H9 (cell line): ENCODE measurements at regions not wholly inside any gene's neighbourhood (a gene's known extent, or its start where the extent isn't known, plus 50 kb on each side); places are given as distances from the start of the nearest gene placed in this dataset.

Experiments
- DNase-seq: peaks from one replicate; pipeline ENCODE4 v3.0.0-alpha.2; 2017
- H2AFZ ChIP-seq: one replicate; pipeline ENCODE4 v1.6.1; 2013; ENCODE audit warnings: mild to moderate bottlenecking, low read length, control low read depth, moderate library complexity
- H2AK5ac ChIP-seq: 2 replicates; pipeline ENCODE4 v1.6.1; 2013; ENCODE audit warnings: low read length, control low read depth, mixed read lengths; ENCODE audit not compliant: insufficient read length
- H2BK120ac ChIP-seq: one replicate; pipeline ENCODE4 v1.6.1; 2013; ENCODE audit warnings: low read depth, mild to moderate bottlenecking, low read length, control low read depth, inconsistent platforms; ENCODE audit not compliant: poor library complexity, severe bottlenecking
- H2BK12ac ChIP-seq: 2 replicates; pipeline ENCODE4 v1.6.1; 2013; ENCODE audit warnings: low read length, control low read depth, mixed read lengths, low read depth; ENCODE audit not compliant: insufficient read length
- H2BK15ac ChIP-seq: 2 replicates; pipeline ENCODE4 v1.6.1; 2013; ENCODE audit warnings: low read depth, low read length, control low read depth
- H2BK20ac ChIP-seq: one replicate; pipeline ENCODE4 v1.6.1; 2013; ENCODE audit warnings: low read depth, mild to moderate bottlenecking, low read length, control low read depth, inconsistent platforms; ENCODE audit not compliant: poor library complexity, severe bottlenecking
- H2BK5ac ChIP-seq: 2 replicates; pipeline ENCODE4 v1.6.1; 2013; ENCODE audit warnings: low read length, control low read depth, mixed read lengths; ENCODE audit not compliant: insufficient read length
- H3K14ac ChIP-seq: 2 replicates; pipeline ENCODE4 v1.6.1; 2013; ENCODE audit warnings: low read length, control low read depth; ENCODE audit not compliant: insufficient read depth
- H3K18ac ChIP-seq: 2 replicates; pipeline ENCODE4 v1.6.1; 2013; ENCODE audit warnings: low read depth, mild to moderate bottlenecking, mixed read lengths, low read length, control low read depth; ENCODE audit not compliant: insufficient read length
- H3K23ac ChIP-seq: 2 replicates; pipeline ENCODE4 v1.6.1; 2013; ENCODE audit warnings: low read length, control low read depth, mixed read lengths, low read depth; ENCODE audit not compliant: insufficient read length
- H3K23me2 ChIP-seq: 2 replicates; pipeline ENCODE4 v1.6.1; 2013; ENCODE audit warnings: low read depth, mild to moderate bottlenecking, mixed read lengths, low read length, control low read depth; ENCODE audit not compliant: insufficient read length, poor library complexity, severe bottlenecking
- H3K27ac ChIP-seq: 2 replicates; pipeline ENCODE4 v1.5.1; 2013; ENCODE audit warnings: low read length, control low read depth, mixed read lengths, low read depth; ENCODE audit not compliant: insufficient read length
- H3K27me3 ChIP-seq: 2 replicates; pipeline ENCODE4 v1.6.1; 2013; ENCODE audit warnings: low read length, control low read depth, inconsistent platforms; ENCODE audit not compliant: insufficient read depth
- H3K4ac ChIP-seq: 2 replicates; pipeline ENCODE4 v1.6.1; 2013; ENCODE audit warnings: low read depth, mild to moderate bottlenecking, control low read depth, inconsistent platforms, low read length, moderate library complexity
- H3K4me1 ChIP-seq: 2 replicates; pipeline ENCODE4 v1.6.1; 2013; ENCODE audit warnings: low read length, control low read depth, inconsistent platforms; ENCODE audit not compliant: insufficient read depth
- H3K4me2 ChIP-seq: 2 replicates; pipeline ENCODE4 v1.6.1; 2013; ENCODE audit warnings: low read length, control low read depth, mixed read lengths; ENCODE audit not compliant: insufficient read length, insufficient read depth
- H3K56ac ChIP-seq: 2 replicates; pipeline ENCODE4 v1.6.1; 2013; ENCODE audit warnings: low read depth, mild to moderate bottlenecking, mixed read lengths, low read length, control low read depth; ENCODE audit not compliant: insufficient read length
- H3K79me1 ChIP-seq: 2 replicates; pipeline ENCODE4 v1.6.1; 2013; ENCODE audit warnings: low read depth, mild to moderate bottlenecking, moderate library complexity, low read length, control low read depth, inconsistent platforms; ENCODE audit not compliant: insufficient read depth, poor library complexity, severe bottlenecking
- H3K79me2 ChIP-seq: 2 replicates; pipeline ENCODE4 v1.6.1; 2013; ENCODE audit warnings: low read length, control low read depth, inconsistent platforms; ENCODE audit not compliant: insufficient read depth
- H3K9ac ChIP-seq: 2 replicates; pipeline ENCODE4 v1.6.1; 2013; ENCODE audit warnings: low read length, control low read depth, mixed read lengths; ENCODE audit not compliant: insufficient read length; ENCODE audit errors: extremely low read depth
- H3K9me3 ChIP-seq: one replicate; pipeline ENCODE4 v1.6.1; 2013; ENCODE audit warnings: low read depth, low read length, inconsistent platforms; ENCODE audit not compliant: control insufficient read depth
- H3T11ph ChIP-seq: one replicate; pipeline ENCODE4 v1.6.1; 2013; ENCODE audit warnings: mild to moderate bottlenecking, low read length, control low read depth, inconsistent platforms
- H4K20me1 ChIP-seq: one replicate; pipeline ENCODE4 v1.6.1; 2013; ENCODE audit not compliant: control insufficient read depth, insufficient read length, insufficient read depth
- H4K5ac ChIP-seq: 2 replicates; pipeline ENCODE4 v1.6.1; 2013; ENCODE audit warnings: low read depth, mild to moderate bottlenecking, mixed read lengths, low read length, control low read depth; ENCODE audit not compliant: insufficient read length
- H4K8ac ChIP-seq: replicated peaks from 2 replicates; pipeline ENCODE4 v1.6.1; 2013; ENCODE audit warnings: low read length, control low read depth, mixed read lengths, low read depth; ENCODE audit not compliant: insufficient read length
- H4K91ac ChIP-seq: 2 replicates; pipeline ENCODE4 v1.6.1; 2013; ENCODE audit warnings: low read depth, mild to moderate bottlenecking, moderate library complexity, mixed read lengths, low read length, control low read depth; ENCODE audit not compliant: insufficient read length
- H3K27ac Mint-ChIP-seq, 3 experiments: 2 replicates in 2 of 3; 3 replicates in 1 of 3; pipeline ENCODE4 v1.8.0; 2020 to 2021; ENCODE audit warnings: mixed read lengths in 3 of 3, mild to moderate bottlenecking in 1 of 3, moderate library complexity in 1 of 3
- H3K27me3 Mint-ChIP-seq: 2 replicates; pipeline ENCODE4 v1.8.0; 2021; ENCODE audit warnings: low read depth, mild to moderate bottlenecking, moderate library complexity, mixed read lengths
- H3K36me3 Mint-ChIP-seq, 3 experiments: 2 replicates in 2 of 3; 3 replicates in 1 of 3; pipeline ENCODE4 v1.8.0; 2020 to 2021; ENCODE audit warnings: low read depth in 3 of 3, mixed read lengths in 3 of 3; ENCODE audit not compliant: insufficient read depth in 1 of 3
- H3K4me1 Mint-ChIP-seq, 2 experiments: 2 replicates each; pipeline ENCODE4 v1.8.0; 2020; ENCODE audit warnings: mixed read lengths in 2 of 2
- H3K4me3 Mint-ChIP-seq, 2 experiments: 2 replicates in 1 of 2; 3 replicates in 1 of 2; pipeline ENCODE4 v1.8.0; 2020 to 2021; ENCODE audit warnings: mild to moderate bottlenecking in 2 of 2, mixed read lengths in 2 of 2, moderate library complexity in 1 of 2
- H3K9me3 Mint-ChIP-seq, 2 experiments: 2 replicates in 1 of 2; 3 replicates in 1 of 2; pipeline ENCODE4 v1.8.0; 2020; ENCODE audit warnings: mild to moderate bottlenecking in 2 of 2, mixed read lengths in 2 of 2, moderate library complexity in 1 of 2
- WGBS: extraction: QIAGEN DNeasy Blood & Tissue Kit; methylation state at CpG from one replicate; pipeline ENCODE4 v1.1.7; 2013; ENCODE audit warnings: missing lambda C conversion rate, low lambda C conversion rate, mixed read lengths; ENCODE audit not compliant: insufficient read length; ENCODE audit errors: extremely low coverage; 5-methylcytosine and 5-hydroxymethylcytosine counted together
- TF ChIP-seq, protein P1 (sequence below): fragments of 200-600 bp; sonication (generic); conservative IDR thresholded peaks from 3 replicates; pipeline ENCODE4 v1.8.0; 2021; ENCODE audit warnings: antibody characterized with exemption, mild to moderate bottlenecking

DNA sequence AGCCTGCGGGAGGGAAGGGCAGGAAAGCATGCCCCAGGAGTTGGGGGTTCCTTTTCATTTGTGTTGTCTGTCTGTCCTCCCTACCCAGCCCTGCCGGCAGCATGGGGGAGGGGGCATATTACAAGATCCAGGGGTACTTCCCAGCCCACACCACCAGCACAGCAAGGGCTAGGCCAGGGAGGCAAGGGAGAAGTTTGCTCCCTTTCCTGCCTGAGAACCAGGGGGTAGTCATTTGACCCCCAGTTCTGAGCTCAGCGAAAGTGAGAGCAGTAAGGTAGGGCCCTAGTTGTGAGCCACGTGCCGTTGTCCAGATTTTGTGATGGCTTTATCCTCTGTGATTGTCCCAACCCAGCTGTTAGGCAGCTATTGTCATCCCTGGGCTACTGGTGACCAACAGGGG, 364.7 kb downstream of the BCL11B start:
- H3K18ac ChIP-seq = no peak overlapping the region
- no peak overlapping the region for H2BK15ac ChIP-seq
- Mint-ChIP-seq H3K4me1 (peaks cover 33 to 36% of the 10 kb centered on the region in 2 experiments), H3K4me3 (no peak overlapping the region), H3K36me3 (no peaks in the 10 kb centered on the region), H3K27me3 (peaks cover 2% of the 10 kb centered on the region), H3K9me3 (no peaks in the 10 kb centered on the region), H3K27ac (0 out of 7 replicates have a peak overlapping the region, but pooled peaks of 1 of the 3 experiments have one; percentile 8)
- H3K4ac ChIP-seq = no peak overlapping the region
- no peaks in the 10 kb centered on the region for H4K20me1 ChIP-seq
- H3K9me3 ChIP-seq = no peaks in the 10 kb centered on the region
- no peak overlapping the region for H3K4me2 ChIP-seq
- no CpG with 5 or more reads among the region's 5 CpGs for WGBS
- H3K23me2 ChIP-seq = no peaks in the 10 kb centered on the region
- no peak overlapping the region for H2BK20ac ChIP-seq
- H3K27ac ChIP-seq = no peak overlapping the region
- H2AFZ ChIP-seq = no peak overlapping the region
- H2AK5ac ChIP-seq = no peak overlapping the region
- H3K27me3 ChIP-seq = no peaks in the 10 kb centered on the region; the same call in 1 of the 2 replicates
- H3T11ph ChIP-seq = no peak overlapping the region
- H3K4me1 ChIP-seq = peaks cover 8% of the 10 kb centered on the region; the same call in 1 of the 2 replicates
- H4K8ac ChIP-seq = no peak overlapping the region
- no peaks in the 10 kb centered on the region for H3K79me2 ChIP-seq
- no peak overlapping the region for H2BK12ac ChIP-seq
- no peak for DNase-seq
- TF ChIP-seq, protein P1, sequence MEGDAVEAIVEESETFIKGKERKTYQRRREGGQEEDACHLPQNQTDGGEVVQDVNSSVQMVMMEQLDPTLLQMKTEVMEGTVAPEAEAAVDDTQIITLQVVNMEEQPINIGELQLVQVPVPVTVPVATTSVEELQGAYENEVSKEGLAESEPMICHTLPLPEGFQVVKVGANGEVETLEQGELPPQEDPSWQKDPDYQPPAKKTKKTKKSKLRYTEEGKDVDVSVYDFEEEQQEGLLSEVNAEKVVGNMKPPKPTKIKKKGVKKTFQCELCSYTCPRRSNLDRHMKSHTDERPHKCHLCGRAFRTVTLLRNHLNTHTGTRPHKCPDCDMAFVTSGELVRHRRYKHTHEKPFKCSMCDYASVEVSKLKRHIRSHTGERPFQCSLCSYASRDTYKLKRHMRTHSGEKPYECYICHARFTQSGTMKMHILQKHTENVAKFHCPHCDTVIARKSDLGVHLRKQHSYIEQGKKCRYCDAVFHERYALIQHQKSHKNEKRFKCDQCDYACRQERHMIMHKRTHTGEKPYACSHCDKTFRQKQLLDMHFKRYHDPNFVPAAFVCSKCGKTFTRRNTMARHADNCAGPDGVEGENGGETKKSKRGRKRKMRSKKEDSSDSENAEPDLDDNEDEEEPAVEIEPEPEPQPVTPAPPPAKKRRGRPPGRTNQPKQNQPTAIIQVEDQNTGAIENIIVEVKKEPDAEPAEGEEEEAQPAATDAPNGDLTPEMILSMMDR = no peak
- H3K56ac ChIP-seq = no peak overlapping the region
- no peak overlapping the region for H3K23ac ChIP-seq
- H4K91ac ChIP-seq = no peak overlapping the region
- no peak overlapping the region for H2BK5ac ChIP-seq
- H2BK120ac ChIP-seq = no peak overlapping the region
- no peak overlapping the region for H3K14ac ChIP-seq
- H3K9ac ChIP-seq = no peak overlapping the region
- H3K79me1 ChIP-seq = no peaks in the 10 kb centered on the region
- no peak overlapping the region for H4K5ac ChIP-seq
